NOMO-1 treated with dmso at 0.1 percent for 144 hours (cell line): ENCODE measurements at regions not wholly inside any gene's neighbourhood (a gene's known extent, or its start where the extent isn't known, plus 50 kb on each side); places are given as distances from the start of the nearest gene placed in this dataset.
"Not testable (repeated sequence)": the region's sequence is repeated elsewhere in the genome, so short reads cannot be mapped to it uniquely, and the experiment has no call there.

Experiments
- DNase-seq: peaks from one replicate; lab custom pipeline; 2025; ENCODE audit not compliant: unreplicated experiment; lab: John Stamatoyannopoulos, UW

DNA sequence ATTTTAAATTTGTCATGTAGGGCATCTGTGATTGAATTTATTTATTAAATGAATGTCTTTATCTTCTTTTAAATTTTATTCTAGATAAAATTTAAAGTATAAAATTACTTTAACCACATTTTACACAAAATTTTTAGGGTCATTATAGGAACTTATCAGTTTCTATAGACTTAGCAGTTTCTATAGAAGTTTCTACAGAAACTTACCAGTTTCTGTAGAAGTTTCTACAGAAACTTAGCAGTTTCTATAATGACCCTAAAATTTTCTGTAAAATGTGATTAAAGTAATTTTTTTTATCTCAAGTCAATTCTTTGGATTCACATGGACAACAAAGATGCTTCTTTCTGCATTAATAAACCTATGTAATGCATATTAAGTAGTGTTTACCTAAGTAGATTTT lies 565.9 kb upstream of the TECRL start:
- DNase-seq, result no peak

DNA sequence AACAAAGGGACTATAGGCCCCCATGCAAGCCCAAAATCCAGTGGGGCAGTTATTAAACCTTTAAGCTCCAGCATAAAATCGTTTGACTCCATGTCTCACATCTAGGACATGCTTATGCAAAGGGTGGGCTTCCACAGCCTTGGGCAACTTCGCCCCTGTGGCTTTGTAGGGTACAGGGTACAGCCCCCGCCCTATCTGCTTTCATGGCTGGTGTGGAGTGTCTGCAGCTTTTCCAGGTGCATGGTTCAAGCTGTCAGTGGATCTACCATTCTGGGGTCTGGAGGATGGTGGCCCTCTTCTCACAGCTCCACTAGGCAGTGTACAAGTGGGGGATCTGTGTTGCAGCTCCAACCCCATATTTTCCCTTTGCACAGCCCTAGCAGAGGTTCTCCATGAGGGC lies 559.8 kb upstream of the TECRL start:
- no peak for DNase-seq

GRCh38 chr4:64967286-64967685 lies 558.0 kb upstream of the TECRL start:
- no peak for DNase-seq

DNA sequence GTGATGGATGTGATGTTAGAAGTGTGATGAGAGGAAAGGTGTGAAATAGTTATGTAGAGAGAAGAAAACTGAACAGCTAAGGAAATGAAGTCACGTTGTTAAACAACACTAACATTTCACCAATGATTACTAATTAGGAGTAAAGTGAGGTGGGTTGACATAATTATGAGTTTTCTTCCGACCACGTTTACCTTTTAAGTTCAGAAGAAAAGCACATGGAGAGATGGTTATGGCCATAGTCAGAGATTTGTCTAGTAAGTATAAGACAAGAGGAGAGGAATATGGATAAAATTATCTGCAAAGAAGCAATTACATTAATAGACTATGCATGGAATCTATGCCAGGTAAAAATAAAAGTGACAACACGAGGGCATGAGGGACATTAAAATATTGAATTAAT lies 551.3 kb upstream of the TECRL start:
- no peak for DNase-seq

DNA sequence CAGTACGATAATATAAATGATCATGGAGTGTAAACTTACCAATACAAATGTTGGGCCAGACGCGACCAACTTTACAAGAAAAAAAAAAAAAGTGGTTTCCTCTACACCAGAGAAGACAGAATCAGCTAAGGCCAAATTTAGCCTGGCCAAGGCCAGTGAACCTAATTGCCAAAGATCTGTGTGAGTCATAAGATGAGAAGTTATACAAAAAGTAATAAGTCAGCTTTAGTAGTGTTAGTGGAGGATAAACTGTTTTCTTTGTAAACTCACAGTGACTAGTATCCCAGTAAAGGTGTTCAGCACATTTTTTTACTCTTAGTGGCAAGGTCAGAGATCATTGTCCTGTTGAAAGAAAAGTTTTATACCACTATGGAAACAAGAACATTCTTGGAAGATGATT lies 531.4 kb upstream of the TECRL start:
- no peak for DNase-seq

DNA sequence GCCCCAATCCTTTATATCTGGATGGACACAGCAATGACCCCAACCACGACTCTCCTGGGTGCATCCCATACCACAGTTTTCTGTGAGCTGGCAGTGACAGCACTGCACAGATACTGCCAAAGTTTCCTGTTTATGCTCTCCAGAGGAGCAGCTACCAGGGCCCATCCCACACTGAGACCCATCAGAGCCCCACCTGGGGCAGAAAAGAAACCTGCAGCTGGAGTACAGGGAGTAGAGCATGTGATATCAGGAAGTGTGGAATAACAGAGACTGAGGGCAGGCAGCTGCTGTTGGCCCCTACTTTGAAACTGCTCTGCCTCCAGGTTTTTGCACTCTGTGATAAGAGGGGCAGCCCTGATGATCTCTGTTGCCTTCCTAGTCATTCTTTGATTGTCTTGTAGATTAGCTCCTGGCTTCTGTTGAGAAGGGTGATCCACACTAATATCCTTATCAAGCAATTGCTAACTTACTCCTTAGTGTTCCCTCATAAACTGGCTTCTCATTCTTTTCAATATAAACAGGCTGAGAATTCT lies 526.3 kb upstream of the TECRL start:
- DNase-seq, result no peak

DNA sequence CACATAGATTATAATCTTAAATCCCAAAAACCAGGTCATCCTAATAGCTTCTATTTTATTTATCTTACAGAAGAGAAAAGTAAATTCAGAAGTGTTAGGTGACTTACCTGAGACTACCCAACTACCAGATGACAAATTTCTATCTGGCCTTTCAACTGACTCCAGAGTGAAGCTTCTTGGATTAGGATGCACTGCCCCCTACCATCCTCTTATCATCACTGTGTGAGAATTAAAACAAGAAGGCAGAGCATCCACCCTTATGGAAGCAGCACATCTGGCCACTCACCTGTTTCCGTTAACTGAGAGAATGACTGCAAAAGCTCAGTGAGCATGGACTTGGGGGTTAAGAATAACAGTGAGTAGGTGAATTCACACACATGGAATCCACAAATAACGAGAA lies 502.6 kb upstream of the TECRL start:
- DNase-seq, result no peak

- no peak for DNase-seq
These were observed 494.7 kb upstream of the TECRL start for GRCh38 chr4:64903986-64904385.

GRCh38 chr4:64899563-64899962 lies 490.3 kb upstream of the TECRL start:
- DNase-seq, result no peak

DNA sequence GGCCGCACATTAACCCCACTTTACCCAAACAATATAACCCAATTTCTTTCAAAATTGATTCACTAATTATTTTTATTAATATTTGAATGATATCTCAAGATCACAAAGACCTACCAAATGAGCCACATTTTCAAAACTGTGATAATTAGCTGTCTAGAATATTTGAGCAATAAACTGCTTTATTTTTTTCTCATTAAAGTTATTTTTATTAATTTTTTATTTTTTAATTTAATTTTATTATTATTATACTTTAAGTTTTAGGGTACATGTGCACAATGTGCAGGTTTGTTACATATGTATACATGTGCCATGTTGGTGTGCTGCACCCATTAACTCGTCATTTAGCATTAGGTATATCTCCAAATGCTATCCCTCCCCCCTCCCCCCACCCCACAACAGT lies 489.8 kb upstream of the TECRL start:
- not testable (repeated sequence) for DNase-seq

GRCh38 chr4:64897683-64898082 lies 488.4 kb upstream of the TECRL start:
- no peak for DNase-seq

- DNase-seq, result no peak
These were observed 485.8 kb upstream of the TECRL start for GRCh38 chr4:64895031-64895430.

GRCh38 chr4:64893205-64893604 lies 484.0 kb upstream of the TECRL start:
- DNase-seq, result no peak

GRCh38 chr4:64889906-64890610 lies 480.8 kb upstream of the TECRL start:
- no peak for DNase-seq

DNA sequence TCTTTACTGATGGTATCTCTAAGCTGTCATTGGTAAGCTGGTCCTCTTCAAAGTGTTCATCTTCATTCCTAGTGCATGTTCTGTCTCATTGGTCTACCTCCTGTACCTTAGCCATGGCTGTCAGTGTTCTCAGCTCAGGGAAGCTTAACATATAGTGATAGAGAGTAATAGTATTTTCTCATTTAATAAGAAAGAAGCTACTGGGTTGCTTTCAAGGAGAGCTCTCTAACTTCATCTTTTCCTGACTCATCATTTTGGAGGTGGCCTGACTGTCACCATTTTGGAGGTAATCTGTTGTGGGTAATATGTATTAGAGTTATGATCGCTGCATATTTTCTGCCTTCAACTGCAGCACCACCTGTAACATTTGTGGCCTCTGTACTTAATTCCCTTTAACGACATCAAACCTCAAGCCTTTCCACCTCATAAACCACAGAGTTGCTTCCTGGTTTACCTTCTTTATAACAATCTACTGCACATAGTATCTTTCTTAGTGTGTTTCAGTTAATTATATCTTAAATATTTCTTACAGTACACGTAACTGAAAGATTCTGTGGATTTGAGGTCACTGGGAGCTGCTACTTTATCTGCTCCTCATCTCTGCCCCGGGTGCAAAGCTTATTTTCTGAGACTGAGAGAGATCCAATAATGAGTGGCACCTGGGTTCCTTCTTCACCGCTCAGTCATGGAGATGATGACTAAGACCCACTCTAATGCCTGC lies 474.0 kb upstream of the TECRL start:
- no peak for DNase-seq

DNA sequence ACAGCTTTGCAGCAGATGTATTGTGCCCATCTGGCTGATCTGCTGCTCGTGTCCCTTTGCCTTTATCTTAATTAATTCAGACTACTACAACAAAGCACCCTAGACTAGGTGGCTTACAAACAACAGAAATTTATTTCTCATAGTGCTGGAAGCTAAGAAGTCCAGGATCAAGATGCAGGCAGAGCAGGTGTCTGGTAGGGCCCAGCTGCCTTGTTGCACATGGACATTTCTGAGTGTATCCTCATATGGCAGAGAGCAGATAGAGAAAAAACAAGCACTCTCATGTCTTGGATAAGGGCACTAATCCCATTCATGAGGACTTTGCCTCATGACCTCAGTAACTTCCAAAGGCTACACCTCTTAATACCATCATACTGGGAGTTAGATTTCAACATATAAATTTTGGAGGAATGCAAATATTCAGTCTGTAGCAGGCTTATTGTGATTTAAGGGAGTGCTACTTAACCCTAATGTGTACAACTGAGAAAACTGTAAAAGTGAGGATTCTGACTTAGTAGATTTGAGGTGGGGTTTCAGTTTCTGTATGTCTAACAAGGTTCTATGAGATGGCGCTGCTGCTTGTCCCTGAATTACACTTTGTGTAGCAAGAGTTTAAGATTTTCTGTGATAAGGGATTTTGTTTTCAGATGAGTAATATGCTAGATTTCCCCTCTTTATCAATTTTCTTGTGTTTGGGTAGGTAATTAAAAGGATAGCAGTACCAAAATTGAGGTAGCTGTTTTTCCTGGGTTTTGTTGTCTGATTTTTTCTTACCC lies 473.2 kb upstream of the TECRL start:
- no peak for DNase-seq

DNA sequence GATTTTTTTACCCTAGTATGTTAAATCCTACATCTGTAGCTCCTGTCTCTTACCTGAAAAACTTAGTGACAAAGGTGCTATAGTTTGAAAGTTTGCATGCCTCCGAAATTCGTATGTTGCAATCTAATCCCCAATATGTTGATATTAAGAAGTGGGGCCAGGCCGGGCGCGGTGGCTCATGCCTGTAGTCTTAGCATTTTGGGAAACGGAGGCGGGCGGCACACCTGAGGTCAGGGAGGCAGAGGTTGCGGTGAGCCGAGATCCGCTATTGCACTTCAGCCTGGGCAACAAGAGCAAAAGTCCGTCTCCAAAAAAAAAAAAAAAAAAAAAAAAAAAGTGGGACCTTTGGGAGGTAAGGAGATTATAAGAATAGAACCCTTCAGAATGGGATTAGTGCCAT lies 471.3 kb upstream of the TECRL start:
- DNase-seq, result no peak

DNA sequence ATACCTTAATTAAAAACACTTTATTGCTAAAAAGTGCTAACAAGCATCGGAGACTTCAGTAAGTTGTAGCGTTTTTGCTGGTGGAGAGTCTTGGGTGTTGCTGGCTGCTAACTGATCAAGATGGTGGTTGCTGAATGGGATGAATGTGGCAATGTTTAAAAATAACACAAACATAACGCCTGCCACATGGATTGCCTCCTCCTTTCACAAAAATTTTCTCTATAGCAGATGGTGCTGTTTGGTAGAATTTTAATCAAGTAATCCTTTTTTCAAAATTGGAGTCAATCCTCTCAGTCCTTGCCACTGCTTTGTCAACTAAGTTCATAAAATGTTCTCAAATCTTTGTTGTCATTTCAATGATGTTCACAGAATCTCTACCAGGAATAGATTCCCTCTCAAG lies 466.8 kb upstream of the TECRL start:
- no peak for DNase-seq

DNA sequence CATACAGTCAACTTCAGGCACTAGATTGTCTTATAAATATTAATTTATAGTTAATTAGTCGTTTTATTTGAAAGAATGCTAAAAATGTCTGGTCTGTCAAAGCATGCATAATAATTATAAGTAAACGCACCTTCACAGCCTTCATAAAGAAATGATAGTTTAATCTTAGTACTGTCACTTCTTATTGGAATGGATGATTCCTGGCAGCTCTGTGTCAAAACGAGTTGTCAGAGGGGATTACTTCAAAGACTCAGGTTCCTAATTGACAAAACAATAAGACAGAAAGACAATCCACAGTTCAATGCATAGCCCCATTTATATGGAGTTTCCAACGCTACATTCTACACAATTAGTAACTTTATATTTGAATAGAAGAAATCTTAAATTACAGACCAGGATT lies 461.3 kb upstream of the TECRL start:
- DNase-seq, result no peak

DNA sequence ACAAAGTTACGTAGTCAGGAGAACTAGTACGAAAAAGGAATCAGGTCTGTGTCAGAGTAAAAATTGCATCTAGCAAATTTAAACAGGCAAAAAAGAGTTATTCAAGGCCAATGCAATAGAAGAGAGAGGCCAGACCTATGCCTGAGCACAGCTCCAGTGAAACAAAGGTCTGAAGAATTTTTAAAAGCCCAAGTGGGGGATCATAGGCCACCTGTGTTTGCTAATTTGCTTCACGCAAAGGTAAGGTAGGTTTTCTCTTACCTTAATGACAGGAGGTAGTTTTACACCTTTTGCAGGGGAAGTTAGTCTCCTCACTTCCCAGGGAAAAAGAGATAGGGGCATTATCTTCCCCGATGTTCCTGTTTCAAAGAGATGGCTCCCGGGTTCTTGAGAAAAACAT lies 448.6 kb upstream of the TECRL start:
- DNase-seq, result no peak

GRCh38 chr4:64857198-64857597 lies 447.9 kb upstream of the TECRL start:
- DNase-seq, result no peak

DNA sequence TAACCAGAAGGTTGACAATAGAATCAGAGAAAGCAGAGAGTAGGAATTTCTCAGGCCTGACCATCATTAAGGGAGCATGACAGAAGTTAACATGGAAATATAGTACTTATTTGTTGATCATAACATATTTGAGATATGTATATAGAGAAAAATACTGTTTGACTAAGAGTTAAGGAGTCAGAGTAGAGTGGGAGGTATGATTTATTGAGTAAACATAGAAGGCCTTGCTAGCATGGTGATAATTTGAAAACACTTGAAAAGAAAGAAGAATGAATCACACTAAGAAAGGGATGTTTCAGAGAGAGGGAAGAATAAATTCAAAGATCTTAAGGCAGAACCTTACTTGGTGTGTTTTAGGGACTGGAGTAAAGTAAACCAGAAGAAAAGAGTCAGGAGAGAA lies 437.2 kb upstream of the TECRL start:
- DNase-seq, result no peak
